HG02759 (cell line): ENCODE measurements at regions not wholly inside any gene's neighbourhood (a gene's known extent, or its start where the extent isn't known, plus 50 kb on each side); places are given as distances from the start of the nearest gene placed in this dataset.
A peak's percentile ranks its signal among the peaks of the same experiment; 100 is the strongest.

Experiments
- ATAC-seq: cut with Tn5 transposase; IDR thresholded peaks from one replicate; pipeline ENCODE4 v1.9.1; 2021; ENCODE audit warnings: mild to moderate bottlenecking, moderate library complexity; ENCODE audit not compliant: unreplicated experiment

GRCh38 chr3:30350011-30350410, 256.4 kb upstream of the TGFBR2 start:
- no peak for ATAC-seq

GRCh38 chr3:30350901-30351300, 255.5 kb upstream of the TGFBR2 start:
- ATAC-seq: no peak

GRCh38 chr3:30352410-30353318, 253.7 kb upstream of the TGFBR2 start:
- ATAC-seq: no peak

- peak; percentile 93 for ATAC-seq
Observed at GRCh38 chr3:30353711-30354467, 252.5 kb upstream of the TGFBR2 start.

GRCh38 chr3:30354513-30354912, 251.9 kb upstream of the TGFBR2 start:
- ATAC-seq: peak; percentile 8

- no peak for ATAC-seq
Observed at GRCh38 chr3:30354972-30355371, 251.4 kb upstream of the TGFBR2 start.

- ATAC-seq: peak; percentile 44
Observed at GRCh38 chr3:30355622-30356021, 250.8 kb upstream of the TGFBR2 start.

GRCh38 chr3:30356866-30357753, 249.3 kb upstream of the TGFBR2 start:
- no peak for ATAC-seq

- ATAC-seq: no peak
Observed at GRCh38 chr3:30357897-30358296, 248.5 kb upstream of the TGFBR2 start.

- no peak for ATAC-seq
Observed at GRCh38 chr3:30358871-30359270, 247.5 kb upstream of the TGFBR2 start.

GRCh38 chr3:30368978-30369377, 237.4 kb upstream of the TGFBR2 start:
- ATAC-seq: no peak

GRCh38 chr3:30370681-30371271, 235.6 kb upstream of the TGFBR2 start:
- ATAC-seq: no peak

- ATAC-seq: no peak
Observed at GRCh38 chr3:30372837-30373236, 233.6 kb upstream of the TGFBR2 start.

- ATAC-seq: no peak
Observed at GRCh38 chr3:30384546-30385072, 221.8 kb upstream of the TGFBR2 start.

GRCh38 chr3:30393079-30393478, 213.3 kb upstream of the TGFBR2 start:
- ATAC-seq: no peak

- no peak for ATAC-seq
Observed at GRCh38 chr3:30397030-30397429, 209.4 kb upstream of the TGFBR2 start.

- no peak for ATAC-seq
Observed at GRCh38 chr3:30399394-30400181, 206.8 kb upstream of the TGFBR2 start.

GRCh38 chr3:30400926-30401325, 205.5 kb upstream of the TGFBR2 start:
- ATAC-seq: no peak

GRCh38 chr3:30401971-30402370, 204.4 kb upstream of the TGFBR2 start:
- no peak for ATAC-seq

GRCh38 chr3:30407651-30408050, 198.8 kb upstream of the TGFBR2 start:
- no peak for ATAC-seq
